HCT116 (cell line): ENCODE measurements at regions not wholly inside any gene's neighbourhood (a gene's known extent, or its start where the extent isn't known, plus 50 kb on each side); places are given as distances from the start of the nearest gene placed in this dataset.

Experiments used
- ATAC-seq: fragments of 200-7000 bp; cut with Tn5 transposase; 2 replicates; pipeline ENCODE4 v1.9.1; 2020; ENCODE audit warnings: mild to moderate bottlenecking, moderate library complexity
- BruUV-seq: library from RNA; stranded (reverse); fragments of 400-500 nt; replicated peaks from 2 replicates; lab custom pipeline; 2021; lab: Mats Ljungman, UMichigan
- CTCF ChIA-PET: fragments of 300-600 bp; sonication (Branson Sonifier 250); formaldehyde crosslinking; loops from one replicate; lab custom pipeline; 2021; ENCODE audit warnings: antibody characterized with exemption; lab: Charles Lee
- POLR2A ChIA-PET: fragments of 300-600, 350-600 bp; sonication (Branson Sonifier 250); formaldehyde crosslinking; loops from one replicate; lab custom pipeline; 2021; ENCODE audit warnings: antibody characterized with exemption; lab: Charles Lee
- RAD21 ChIA-PET, 2 experiments: fragments of 300-600 bp; sonication (Branson Sonifier 250); formaldehyde crosslinking; loops; one replicate each; lab custom pipeline; 2023; ENCODE audit warnings: low total read pairs in 2 of 2; ENCODE audit not compliant: uncharacterized antibody in 2 of 2, unreplicated experiment in 2 of 2, low non-redundant PET in 1 of 2; lab: Charles Lee
- DNase-seq: peaks from one replicate; pipeline ENCODE4 v3.0.0-alpha.2; 2010; ENCODE audit warnings: low read depth, low spot score
- H2AFZ ChIP-seq: fragments of 200-600 bp; shearing (Covaris generic), sonication (generic); 2 replicates; pipeline ENCODE4 v1.6.1; 2017; ENCODE audit warnings: low read depth, mixed run types, mixed read lengths, antibody characterized with exemption, low read length; ENCODE audit not compliant: poor library complexity, severe bottlenecking
- H3K27ac ChIP-seq: 2 replicates; pipeline ENCODE4 v1.5.1; 2012; ENCODE audit warnings: low read depth, low read length
- H3K27me3 ChIP-seq: fragments of 200-600 bp; sonication (generic); 2 replicates; pipeline ENCODE4 v1.6.1; 2016; ENCODE audit warnings: mixed run types, low read length, mixed read lengths; ENCODE audit not compliant: insufficient read depth
- H3K36me3 ChIP-seq, 2 experiments: fragments of 200-500 bp in 1 of 2; fragments of 200-600 bp in 1 of 2; sonication (Bioruptor generic) in 1 of 2; sonication (generic) in 1 of 2; 2 replicates each; pipeline versions ENCODE4 v1.5.1 to v1.6.1; 2014 to 2016; ENCODE audit warnings: low read length in 2 of 2, inconsistent platforms in 1 of 2, mixed read lengths in 1 of 2, mixed run types in 1 of 2; ENCODE audit not compliant: insufficient read depth in 2 of 2, control insufficient read depth in 1 of 2
- H3K4me1 ChIP-seq, 2 experiments: fragments of 200-600 bp in 1 of 2; sonication (generic) in 1 of 2; 2 replicates each; pipeline versions ENCODE4 v1.5.1 to v1.6.1; 2012 to 2017; ENCODE audit warnings: low read length in 2 of 2, inconsistent platforms in 1 of 2, mild to moderate bottlenecking in 1 of 2, mixed read lengths in 1 of 2, mixed run types in 1 of 2, moderate library complexity in 1 of 2; ENCODE audit not compliant: insufficient read depth in 2 of 2, control insufficient read depth in 1 of 2
- H3K4me2 ChIP-seq: fragments of 200-600 bp; sonication (generic); 2 replicates; pipeline ENCODE4 v1.6.1; 2017; ENCODE audit warnings: mixed run types, low read length, mixed read lengths
- H3K4me3 ChIP-seq, 2 experiments: fragments of 200-600 bp in 1 of 2; sonication (generic) in 1 of 2; replicated peaks in 1 of 2; 2 replicates each; pipeline ENCODE4 v1.5.1; 2011 to 2016; ENCODE audit warnings: low read length in 2 of 2, control low read depth in 1 of 2, low read depth in 1 of 2, mild to moderate bottlenecking in 1 of 2, mixed read lengths in 1 of 2, mixed run types in 1 of 2
- H3K79me2 ChIP-seq: fragments of 200-600 bp; sonication (generic); 2 replicates; pipeline ENCODE4 v1.6.1; 2017; ENCODE audit warnings: mild to moderate bottlenecking, mixed run types, low read length, moderate library complexity, mixed read lengths; ENCODE audit not compliant: insufficient read depth
- H3K9ac ChIP-seq: fragments of 200-600 bp; sonication (generic); 2 replicates; pipeline ENCODE4 v1.6.1; 2016; ENCODE audit warnings: low read length, mixed read lengths
- H3K9me2 ChIP-seq: fragments of 200-600 bp; sonication (generic), shearing (Covaris generic); 2 replicates; pipeline ENCODE4 v1.6.1; 2017; ENCODE audit warnings: mixed run types, mild to moderate bottlenecking, moderate library complexity; ENCODE audit not compliant: insufficient read depth
- H3K9me3 ChIP-seq, 2 experiments: fragments of 200-500 bp in 1 of 2; fragments of 200-600 bp in 1 of 2; sonication (Bioruptor generic) in 1 of 2; sonication (generic) in 1 of 2; 2 replicates each; pipeline ENCODE4 v1.6.1; 2014 to 2017; ENCODE audit warnings: low read length in 2 of 2, mixed read lengths in 2 of 2, inconsistent platforms in 1 of 2, low read depth in 1 of 2, mild to moderate bottlenecking in 1 of 2, mixed run types in 1 of 2, moderate library complexity in 1 of 2; ENCODE audit not compliant: control insufficient read depth in 1 of 2, insufficient read depth in 1 of 2
- H4K20me1 ChIP-seq: fragments of 200-600 bp; sonication (generic), shearing (Covaris generic); 2 replicates; pipeline ENCODE4 v1.6.1; 2017; ENCODE audit warnings: mixed run types, mild to moderate bottlenecking, moderate library complexity; ENCODE audit not compliant: insufficient read depth
- CBX3 ChIP-seq: IDR thresholded peaks from 2 replicates; pipeline ENCODE4 v1.6.1; 2012; ENCODE audit warnings: low read depth
- CEBPB ChIP-seq: IDR thresholded peaks from 2 replicates; pipeline ENCODE4 v1.6.1; 2012; ENCODE audit warnings: low read depth
- EGR1 ChIP-seq: IDR thresholded peaks from 2 replicates; pipeline ENCODE4 v1.6.1; 2012; ENCODE audit warnings: low read depth
- ELF1 ChIP-seq: IDR thresholded peaks from 2 replicates; pipeline ENCODE4 v1.6.1; 2012; ENCODE audit warnings: low read depth, borderline replicate concordance
- EZH2 ChIP-seq: fragments of 200-600 bp; sonication (generic); IDR thresholded peaks from 2 replicates; pipeline ENCODE4 v1.6.1; 2017; ENCODE audit warnings: antibody characterized with exemption, mixed run types
- EZH2phosphoT487 ChIP-seq: fragments of 200-600 bp; IDR thresholded peaks from 2 replicates; pipeline ENCODE4 v1.6.1; 2018; ENCODE audit warnings: antibody characterized with exemption, borderline replicate concordance
- FOSL1 ChIP-seq: IDR thresholded peaks from 2 replicates; pipeline ENCODE4 v1.6.1; 2012; ENCODE audit warnings: low read depth
- JUND ChIP-seq: IDR thresholded peaks from 2 replicates; pipeline ENCODE4 v1.6.1; 2012
- POLR2A ChIP-seq: IDR thresholded peaks from 2 replicates; pipeline ENCODE4 v1.7.0; 2011; ENCODE audit warnings: borderline replicate concordance; ENCODE audit not compliant: insufficient read depth, insufficient read length; ENCODE audit errors: extremely low read depth
- POLR2AphosphoS5 ChIP-seq: IDR thresholded peaks from 2 replicates; pipeline ENCODE4 v1.6.1; 2011; ENCODE audit warnings: mild to moderate bottlenecking, low read depth, low read length, moderate library complexity
- RAD21 ChIP-seq: IDR thresholded peaks from 2 replicates; pipeline ENCODE4 v1.6.1; 2012; ENCODE audit warnings: low read depth, mild to moderate bottlenecking
- SIN3A ChIP-seq: IDR thresholded peaks from 2 replicates; pipeline ENCODE4 v1.6.1; 2012; ENCODE audit warnings: low read depth
- SP1 ChIP-seq: IDR thresholded peaks from 2 replicates; pipeline ENCODE4 v1.6.1; 2012; ENCODE audit warnings: low read depth
- SRF ChIP-seq: IDR thresholded peaks from 2 replicates; pipeline ENCODE4 v1.6.1; 2012; ENCODE audit warnings: low read depth
- YY1 ChIP-seq: IDR thresholded peaks from 2 replicates; pipeline ENCODE4 v1.6.1; 2011; ENCODE audit warnings: low read length, low read depth, moderate library complexity, mild to moderate bottlenecking; ENCODE audit not compliant: insufficient replicate concordance; ENCODE audit errors: extremely low read depth
- ZFX ChIP-seq: fragments of 450-650 bp; IDR thresholded peaks from 2 replicates; pipeline ENCODE4 v1.6.1; 2017
- ZNF274 ChIP-seq: fragments of 200-500 bp; sonication (Bioruptor generic); IDR thresholded peaks from 2 replicates; pipeline ENCODE4 v1.6.1; 2014; ENCODE audit warnings: mild to moderate bottlenecking, low read depth, low read length, inconsistent platforms
- intact Hi-C: fragments of 100-400 bp; cut with micrococcal nuclease; formaldehyde crosslinking; loops from 2 replicates; pipeline ENCODE4 v1.10.0; 2022
- TF ChIP-seq, protein P1 (sequence below): IDR thresholded peaks from 2 replicates; pipeline ENCODE4 v1.6.1; 2012
- TF ChIP-seq, protein P2 (sequence below): IDR thresholded peaks from 2 replicates; pipeline ENCODE4 v1.6.1; 2012

DNA sequence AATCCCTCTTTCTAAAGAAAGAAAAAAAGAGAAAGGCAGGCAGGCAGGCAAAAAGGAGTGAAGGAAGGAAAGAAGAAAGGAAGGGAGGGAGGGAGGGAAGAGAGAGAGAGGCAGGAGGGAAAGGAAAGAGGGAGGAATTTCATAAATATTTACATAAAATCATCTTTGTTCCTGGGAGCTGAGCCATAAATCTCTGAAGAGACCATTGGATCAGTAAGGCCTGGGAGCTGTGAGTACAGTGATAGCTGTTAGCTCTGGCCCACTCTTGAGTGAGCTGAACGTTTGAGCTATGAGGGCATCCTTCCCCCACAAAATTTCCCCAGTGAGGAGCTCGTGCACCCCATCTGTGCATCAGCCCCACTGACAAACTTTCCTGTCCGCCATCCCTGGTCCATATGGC is 224.0 kb downstream of the SOD2 start:
- Histone ChIP-seq H3K4me3 (no peak overlapping the region), H3K4me2 (no peak overlapping the region), H3K9me3 (no peaks in the 10 kb centered on the region), H2AFZ (no peak overlapping the region), H3K4me1 (no peaks in the 10 kb centered on the region), H3K9ac (no peak overlapping the region), H3K9me2 (no peaks in the 10 kb centered on the region), H3K79me2 (no peaks in the 10 kb centered on the region)
- ChIA-PET CTCF (interaction anchor here (1.0 kb wide), 1 partner anchor 295 kb away, joined by 4 read pairs; no protein-coding TSS in a partner anchor), POLR2A (no interaction called here), RAD21 (no interaction called here)
- intact Hi-C loops: no loop called here
- ATAC-seq: no peak
- BruUV-seq: no TSS peak
- TF ChIP-seq SRF (no peak), FOSL1 (no peak), YY1 (no peak), CBX3 (no peak), POLR2AphosphoS5 (no peak), ZFX (no peak)
- TF ChIP-seq, protein P1, sequence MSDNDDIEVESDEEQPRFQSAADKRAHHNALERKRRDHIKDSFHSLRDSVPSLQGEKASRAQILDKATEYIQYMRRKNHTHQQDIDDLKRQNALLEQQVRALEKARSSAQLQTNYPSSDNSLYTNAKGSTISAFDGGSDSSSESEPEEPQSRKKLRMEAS: no peak
- TF ChIP-seq, all 23 proteins: peak for 0
- H3K36me3 ChIP-seq: no peaks in the 10 kb centered on the region
- no peak overlapping the region for H3K27ac ChIP-seq
- peaks cover 13% of the 10 kb centered on the region; the same call in 1 of the 2 replicates for H3K27me3 ChIP-seq
- DNase-seq: no peak
- H4K20me1 ChIP-seq: no peaks in the 10 kb centered on the region

DNA sequence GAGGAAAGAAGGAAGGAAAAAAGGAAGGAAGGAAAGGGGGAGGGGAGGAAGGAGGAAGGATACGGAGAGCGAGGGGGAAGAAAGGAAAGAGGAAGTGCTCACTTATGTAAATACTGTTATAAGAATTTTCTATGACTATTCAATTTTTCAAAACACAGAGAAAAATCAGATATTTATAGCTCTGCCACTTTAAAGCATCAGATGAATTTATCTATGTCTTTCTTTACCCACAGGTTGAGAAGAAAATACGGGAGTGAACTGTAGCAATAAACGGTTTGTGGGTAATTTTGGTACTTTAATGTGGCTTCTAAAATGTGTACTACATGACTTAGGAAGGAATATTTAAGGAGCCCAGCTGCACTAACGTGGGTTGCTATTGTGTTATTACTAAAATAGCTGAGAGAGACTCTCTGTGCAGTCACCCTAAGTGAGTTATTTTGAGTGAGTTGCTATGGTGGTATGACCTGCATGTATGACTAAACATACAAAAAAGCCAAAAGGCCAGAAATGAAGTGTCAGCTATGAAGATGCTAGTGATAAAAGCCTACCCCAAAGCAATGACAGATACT is 225.5 kb downstream of the SOD2 start:
- Histone ChIP-seq H3K9me3 (no peaks in the 10 kb centered on the region), H3K79me2 (no peaks in the 10 kb centered on the region), H2AFZ (no peak overlapping the region), H3K36me3 (no peaks in the 10 kb centered on the region), H3K27ac (no peak overlapping the region), H3K4me2 (no peak overlapping the region), H3K4me1 (no peaks in the 10 kb centered on the region), H4K20me1 (no peaks in the 10 kb centered on the region), H3K9me2 (no peaks in the 10 kb centered on the region), H3K27me3 (0 out of 2 replicates have a peak, but pooled peaks cover 5% of the 10 kb centered on the region), H3K4me3 (no peak overlapping the region), H3K9ac (no peak overlapping the region)
- TF ChIP-seq CEBPB (no peak), YY1 (no peak), EZH2 (no peak), SP1 (no peak), EGR1 (no peak), ZFX (no peak), ELF1 (no peak), JUND (no peak), RAD21 (no peak), CBX3 (no peak), POLR2A (no peak), SIN3A (no peak), ZNF274 (no peak), EZH2phosphoT487 (no peak), SRF (no peak)
- TF ChIP-seq, protein P1: no peak
- TF ChIP-seq, protein P2, sequence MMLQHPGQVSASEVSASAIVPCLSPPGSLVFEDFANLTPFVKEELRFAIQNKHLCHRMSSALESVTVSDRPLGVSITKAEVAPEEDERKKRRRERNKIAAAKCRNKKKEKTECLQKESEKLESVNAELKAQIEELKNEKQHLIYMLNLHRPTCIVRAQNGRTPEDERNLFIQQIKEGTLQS: no peak
- DNase-seq (no peak), ATAC-seq (no peak)
- BruUV-seq: no TSS peak
- intact Hi-C loops: no loop called here
- ChIA-PET CTCF (interaction anchor here (0.8 kb wide), 1 partner anchor 10 kb away, joined by 4 read pairs; no protein-coding TSS in a partner anchor), RAD21 (no interaction called here), POLR2A (no interaction called here)
